ENCODE measurements at regions not wholly inside any gene's neighbourhood (a gene's known extent, or its start where the extent isn't known, plus 50 kb on each side); places are given as distances from the start of the nearest gene placed in this dataset.

DNA sequence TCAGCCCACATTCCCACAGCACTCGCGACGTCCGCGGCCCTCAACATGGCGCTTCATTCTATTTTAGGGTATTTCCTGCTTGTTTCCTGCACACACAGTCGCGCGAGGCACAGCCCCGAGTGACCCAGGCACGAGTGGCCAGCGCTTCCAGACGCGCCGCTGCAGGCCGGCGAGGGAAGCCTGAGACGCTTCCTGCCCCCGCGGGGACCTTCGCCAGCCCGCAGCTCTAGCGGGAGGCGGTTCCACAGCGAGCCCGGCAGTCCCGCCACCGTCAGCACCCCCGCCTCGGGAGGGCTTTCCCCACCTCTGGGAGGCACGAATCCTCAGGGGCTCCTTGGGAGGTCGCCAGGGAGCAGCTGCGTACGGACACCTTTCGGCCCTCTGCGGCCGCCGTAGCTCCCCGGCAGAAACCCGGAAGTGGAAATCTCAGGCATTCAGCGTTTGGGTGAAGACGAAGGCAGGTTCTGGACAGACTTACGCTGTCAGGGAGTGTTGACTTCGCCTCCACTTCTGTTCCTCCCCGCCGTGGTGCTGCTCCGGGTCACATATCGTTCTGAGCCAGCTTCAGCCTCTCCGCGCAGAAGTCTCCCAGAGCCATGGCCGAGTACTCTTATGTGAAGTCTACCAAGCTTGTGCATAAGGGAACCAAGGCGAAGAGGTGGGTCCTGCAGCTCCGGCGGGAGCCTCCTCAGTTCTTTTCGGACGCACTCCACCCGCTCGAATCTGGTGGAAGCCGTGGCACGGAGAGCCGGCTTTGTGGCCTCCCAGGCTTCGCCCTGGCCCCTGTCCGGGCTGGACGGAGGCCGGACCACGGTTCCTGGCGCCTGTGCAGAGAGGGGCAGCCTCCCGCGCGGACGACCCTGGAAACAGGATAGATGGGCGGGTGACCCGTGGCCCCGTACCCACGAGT lies 2925.9 kb upstream of the OR11H1 start:
- TF ChIP-seq POLR2A (IDR thresholded peaks at IDR 0.05) (no peak), CTCF (IDR thresholded peaks at IDR 0.05 in 4 of 5, conservative IDR thresholded peaks at IDR 0.05 in 1 of 5) (no peak)

All from gastrocnemius medialis (tissue), 4 donors.